ENCODE measurements at regions not wholly inside any gene's neighbourhood (a gene's known extent, or its start where the extent isn't known, plus 50 kb on each side); places are given as distances from the start of the nearest gene placed in this dataset.

- H4K20me1 ChIP-seq (ENCODE audit: insufficient read depth, low read length) = no peaks in the 10 kb centered on the region
- H3K4me3 ChIP-seq (ENCODE audit: low read length) = no peak overlapping the region
- TF ChIP-seq EZH2phosphoT487 (IDR thresholded peaks at IDR 0.05; ENCODE audit: low read depth) (no peak), CTCF (IDR thresholded peaks at IDR 0.05; ENCODE audit: low read depth, low read length) (no peak)
- H3K27ac ChIP-seq (ENCODE audit: low read length) = no peak overlapping the region
- H3K27me3 ChIP-seq (ENCODE audit: low read depth, low read length) = no peaks in the 10 kb centered on the region
- H3K9ac ChIP-seq (ENCODE audit: low read length) = no peak overlapping the region
- H2AFZ ChIP-seq (ENCODE audit: low read depth, low read length) = no peak overlapping the region
- H3K36me3 ChIP-seq (replicated peaks; ENCODE audit: low read depth, low read length) = no peaks in the 10 kb centered on the region
- no peaks in the 10 kb centered on the region for H3K9me3 ChIP-seq (ENCODE audit: insufficient read depth, low read length)
- H3K4me1 ChIP-seq (ENCODE audit: low read length) = no peaks in the 10 kb centered on the region
- H3K79me2 ChIP-seq (ENCODE audit: low read length) = no peaks in the 10 kb centered on the region
- H3K4me2 ChIP-seq (ENCODE audit: low read length) = no peak overlapping the region
Measured at GRCh38 chr12:30257618-30258017, 438.1 kb downstream of the IPO8 start.

GRCh38 chr12:30251546-30251945, 444.1 kb downstream of the IPO8 start:
- no peaks in the 10 kb centered on the region for H3K4me1 ChIP-seq (ENCODE audit: low read length)
- no peak overlapping the region for H3K4me2 ChIP-seq (ENCODE audit: low read length)
- no peaks in the 10 kb centered on the region for H3K79me2 ChIP-seq (ENCODE audit: low read length)
- H4K20me1 ChIP-seq (ENCODE audit: insufficient read depth, low read length) = no peaks in the 10 kb centered on the region
- H3K9me3 ChIP-seq (ENCODE audit: insufficient read depth, low read length) = no peaks in the 10 kb centered on the region
- H3K9ac ChIP-seq (ENCODE audit: low read length) = no peak overlapping the region
- H2AFZ ChIP-seq (ENCODE audit: low read depth, low read length) = no peak overlapping the region
- TF ChIP-seq EZH2phosphoT487 (IDR thresholded peaks at IDR 0.05; ENCODE audit: low read depth) = no peak
- no peak for TF ChIP-seq CTCF (IDR thresholded peaks at IDR 0.05; ENCODE audit: low read depth, low read length)
- H3K27me3 ChIP-seq (ENCODE audit: low read depth, low read length) = no peaks in the 10 kb centered on the region
- no peak overlapping the region for H3K27ac ChIP-seq (ENCODE audit: low read length)
- no peak overlapping the region for H3K4me3 ChIP-seq (ENCODE audit: low read length)
- H3K36me3 ChIP-seq (replicated peaks; ENCODE audit: low read depth, low read length) = no peaks in the 10 kb centered on the region

GRCh38 chr12:30243426-30243825, 452.2 kb downstream of the IPO8 start:
- no peak for TF ChIP-seq EZH2phosphoT487 (IDR thresholded peaks at IDR 0.05; ENCODE audit: low read depth)
- no peak for TF ChIP-seq CTCF (IDR thresholded peaks at IDR 0.05; ENCODE audit: low read depth, low read length)
- H3K4me2 ChIP-seq (ENCODE audit: low read length) = no peak overlapping the region

DNA sequence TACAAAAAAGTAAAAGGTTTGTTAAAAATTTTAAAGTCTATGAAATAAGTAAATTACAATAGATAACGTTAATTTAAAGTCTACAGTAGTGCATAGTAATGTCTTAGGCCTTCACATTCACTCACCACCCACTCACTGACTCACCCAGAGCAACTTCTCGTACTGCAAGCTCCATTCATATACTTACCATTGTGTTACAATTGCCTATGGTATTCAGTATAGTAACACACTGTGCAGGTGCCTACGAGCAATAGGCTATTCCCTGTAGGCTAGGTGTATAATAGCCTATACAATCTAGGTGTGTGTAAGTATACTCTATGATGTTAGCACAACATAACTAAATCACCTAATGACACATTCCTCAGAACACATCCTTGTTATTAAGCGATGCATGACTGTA, 435.3 kb upstream of the TMTC1 start:
- Histone ChIP-seq H3K79me2 (ENCODE audit: low read length) (no peaks in the 10 kb centered on the region), H3K27me3 (ENCODE audit: low read depth, low read length) (no peaks in the 10 kb centered on the region), H3K4me3 (ENCODE audit: low read length) (no peak overlapping the region), H3K27ac (ENCODE audit: low read length) (no peak overlapping the region), H3K36me3 (replicated peaks; ENCODE audit: low read depth, low read length) (no peaks in the 10 kb centered on the region), H4K20me1 (ENCODE audit: insufficient read depth, low read length) (no peaks in the 10 kb centered on the region), H3K4me2 (ENCODE audit: low read length) (no peak overlapping the region), H2AFZ (ENCODE audit: low read depth, low read length) (no peak overlapping the region), H3K4me1 (ENCODE audit: low read length) (no peaks in the 10 kb centered on the region), H3K9ac (ENCODE audit: low read length) (no peak overlapping the region), H3K9me3 (ENCODE audit: insufficient read depth, low read length) (no peaks in the 10 kb centered on the region)
- TF ChIP-seq CTCF (IDR thresholded peaks at IDR 0.05; ENCODE audit: low read depth, low read length) (no peak), EZH2phosphoT487 (IDR thresholded peaks at IDR 0.05; ENCODE audit: low read depth) (no peak)

More at GRCh38 chr12:30243426-30243825, 452.2 kb downstream of the IPO8 start:
- Histone ChIP-seq H3K27ac (ENCODE audit: low read length) (no peak overlapping the region), H3K79me2 (ENCODE audit: low read length) (no peaks in the 10 kb centered on the region), H3K27me3 (ENCODE audit: low read depth, low read length) (no peaks in the 10 kb centered on the region), H3K4me3 (ENCODE audit: low read length) (no peak overlapping the region), H3K4me1 (ENCODE audit: low read length) (no peaks in the 10 kb centered on the region), H3K36me3 (replicated peaks; ENCODE audit: low read depth, low read length) (no peaks in the 10 kb centered on the region), H3K9me3 (ENCODE audit: insufficient read depth, low read length) (no peaks in the 10 kb centered on the region), H2AFZ (ENCODE audit: low read depth, low read length) (no peak overlapping the region), H3K9ac (ENCODE audit: low read length) (no peak overlapping the region), H4K20me1 (ENCODE audit: insufficient read depth, low read length) (no peaks in the 10 kb centered on the region)

Measured in OCI-LY3 (cell line).